HG02870 (cell line): ENCODE measurements at regions not wholly inside any gene's neighbourhood (a gene's known extent, or its start where the extent isn't known, plus 50 kb on each side); places are given as distances from the start of the nearest gene placed in this dataset.

Experiments used
- ATAC-seq: cut with Tn5 transposase; IDR thresholded peaks from one replicate; pipeline ENCODE4 v1.9.1; 2021; ENCODE audit warnings: mild to moderate bottlenecking, moderate library complexity; ENCODE audit not compliant: unreplicated experiment

GRCh38 chr2:126990200-126990599 lies 91.5 kb downstream of the TEX51 start:
- no peak for ATAC-seq

GRCh38 chr2:126990605-126991532 lies 92.2 kb downstream of the TEX51 start:
- no peak for ATAC-seq

GRCh38 chr2:126994340-126994777 lies 95.7 kb downstream of the TEX51 start:
- ATAC-seq, result no peak

GRCh38 chr2:126995621-126996377 lies 97.1 kb downstream of the TEX51 start:
- no peak for ATAC-seq

GRCh38 chr2:126996378-126996699 lies 97.6 kb downstream of the TEX51 start:
- ATAC-seq, result no peak
